CD14-positive monocyte (primary cell): ENCODE measurements at regions not wholly inside any gene's neighbourhood (a gene's known extent, or its start where the extent isn't known, plus 50 kb on each side); places are given as distances from the start of the nearest gene placed in this dataset.

Source experiments
- DNase-seq, 3 donors: peaks; one replicate each; pipeline ENCODE4 v3.0.0-alpha.2; 2011 to 2022
- H2AFZ ChIP-seq: 2 replicates; pipeline ENCODE4 v1.6.0; 2012; ENCODE audit warnings: mild to moderate bottlenecking, low read depth, low read length, inconsistent platforms; ENCODE audit not compliant: insufficient read depth, poor library complexity, severe bottlenecking
- H3K27ac ChIP-seq, 2 donors: 1 replicate in 1 of 2; 2 replicates in 1 of 2; pipeline ENCODE4 v1.5.1; 2012 to 2013; ENCODE audit warnings: low read length in 2 of 2, control low read depth in 1 of 2, inconsistent platforms in 1 of 2, low read depth in 1 of 2, mild to moderate bottlenecking in 1 of 2
- H3K27me3 ChIP-seq, 2 donors: one replicate each; pipeline versions ENCODE4 v1.6.0 to v1.6.1; 2011 to 2013; ENCODE audit warnings: low read length in 2 of 2; ENCODE audit not compliant: control insufficient read depth in 2 of 2, insufficient read depth in 2 of 2
- H3K36me3 ChIP-seq, 2 donors: replicated peaks in 1 of 2; 1 replicate in 1 of 2; 2 replicates in 1 of 2; pipeline versions ENCODE4 v1.5.1 to v1.6.1; 2012 to 2013; ENCODE audit warnings: low read length in 2 of 2, control low read depth in 1 of 2, inconsistent platforms in 1 of 2, mild to moderate bottlenecking in 1 of 2; ENCODE audit not compliant: insufficient read depth in 2 of 2, control insufficient read depth in 1 of 2
- H3K4me1 ChIP-seq, 2 donors: 1 replicate in 1 of 2; 2 replicates in 1 of 2; pipeline versions ENCODE4 v1.5.1 to v1.6.1; 2012 to 2013; ENCODE audit warnings: low read length in 2 of 2, control low read depth in 1 of 2, inconsistent platforms in 1 of 2, mild to moderate bottlenecking in 1 of 2, moderate library complexity in 1 of 2; ENCODE audit not compliant: insufficient read depth in 2 of 2, control insufficient read depth in 1 of 2
- H3K4me2 ChIP-seq: replicated peaks from 2 replicates; pipeline ENCODE3; 2012; ENCODE audit warnings: low read length, moderate library complexity, mild to moderate bottlenecking; ENCODE audit not compliant: poor library complexity, severe bottlenecking; ENCODE audit errors: extremely low read depth
- H3K4me3 ChIP-seq, 3 experiments: fragments of 200-600 bp in 1 of 3; sonication (generic) in 1 of 3; replicated peaks in 1 of 3; 1 replicate in 2 of 3; 2 replicates in 1 of 3; pipeline ENCODE4 v1.5.1; 2011 to 2013; ENCODE audit warnings: low read length in 3 of 3, mild to moderate bottlenecking in 3 of 3, control low read depth in 2 of 3, low read depth in 2 of 3, inconsistent platforms in 1 of 3, moderate library complexity in 1 of 3
- H3K79me2 ChIP-seq: 2 replicates; pipeline ENCODE4 v1.6.0; 2012; ENCODE audit warnings: mild to moderate bottlenecking, control low read depth, inconsistent platforms, low read length, moderate library complexity; ENCODE audit not compliant: insufficient read depth
- H3K9ac ChIP-seq: 2 replicates; pipeline ENCODE4 v1.6.0; 2017; ENCODE audit warnings: low read length, mild to moderate bottlenecking; ENCODE audit not compliant: insufficient read depth, poor library complexity, severe bottlenecking
- H3K9me3 ChIP-seq, 2 donors: replicated peaks in 1 of 2; 1 replicate in 1 of 2; 2 replicates in 1 of 2; pipeline versions ENCODE4 v1.5.1 to v1.6.1; 2012 to 2013; ENCODE audit warnings: low read length in 2 of 2, control low read depth in 1 of 2; ENCODE audit not compliant: control insufficient read depth in 1 of 2, insufficient read depth in 1 of 2
- H4K20me1 ChIP-seq: 2 replicates; pipeline ENCODE4 v1.6.0; 2012; ENCODE audit warnings: mild to moderate bottlenecking, low read length, control low read depth, moderate library complexity; ENCODE audit not compliant: insufficient read depth
- H3K27ac Mint-ChIP-seq, 7 donors: one replicate each; pipeline ENCODE4 v1.8.0; 2020; ENCODE audit warnings: mild to moderate bottlenecking in 7 of 7, mixed read lengths in 7 of 7, moderate library complexity in 6 of 7, inconsistent platforms in 2 of 7
- H3K27me3 Mint-ChIP-seq, 3 donors: one replicate each; pipeline ENCODE4 v1.8.0; 2021 to 2022; ENCODE audit warnings: low read depth in 3 of 3, mild to moderate bottlenecking in 3 of 3, mixed read lengths in 3 of 3, moderate library complexity in 3 of 3, inconsistent platforms in 1 of 3
- H3K36me3 Mint-ChIP-seq, 2 donors: one replicate each; pipeline ENCODE4 v1.8.0; 2020; ENCODE audit warnings: mixed read lengths in 2 of 2, inconsistent platforms in 1 of 2, mild to moderate bottlenecking in 1 of 2
- H3K4me1 Mint-ChIP-seq: one replicate; pipeline ENCODE4 v1.8.0; 2020; ENCODE audit warnings: mild to moderate bottlenecking, mixed read lengths
- H3K4me3 Mint-ChIP-seq, 2 donors: one replicate each; pipeline ENCODE4 v1.8.0; 2020; ENCODE audit warnings: mild to moderate bottlenecking in 2 of 2, mixed read lengths in 2 of 2, moderate library complexity in 1 of 2
- H3K9me3 Mint-ChIP-seq, 7 donors: one replicate each; pipeline ENCODE4 v1.8.0; 2020 to 2022; ENCODE audit warnings: mixed read lengths in 7 of 7, mild to moderate bottlenecking in 6 of 7, moderate library complexity in 6 of 7, inconsistent platforms in 2 of 7
- WGBS: methylation state at CpG from one replicate; pipeline ENCODE4 v1.1.5; 2013; ENCODE audit warnings: missing lambda C conversion rate; ENCODE audit not compliant: insufficient coverage; 5-methylcytosine and 5-hydroxymethylcytosine counted together
- intact Hi-C, 2 donors: fragments of 100-400 bp; cut with micrococcal nuclease; formaldehyde crosslinking; loops; one replicate each; pipeline versions ENCODE4 v1.15.0 to v1.15.1; 2023
- TF ChIP-seq, protein P1 (sequence below): fragments of 200-600 bp; IDR thresholded peaks from one replicate; pipeline ENCODE4 v1.8.0; 2022; ENCODE audit warnings: antibody characterized with exemption, mild to moderate bottlenecking

DNA sequence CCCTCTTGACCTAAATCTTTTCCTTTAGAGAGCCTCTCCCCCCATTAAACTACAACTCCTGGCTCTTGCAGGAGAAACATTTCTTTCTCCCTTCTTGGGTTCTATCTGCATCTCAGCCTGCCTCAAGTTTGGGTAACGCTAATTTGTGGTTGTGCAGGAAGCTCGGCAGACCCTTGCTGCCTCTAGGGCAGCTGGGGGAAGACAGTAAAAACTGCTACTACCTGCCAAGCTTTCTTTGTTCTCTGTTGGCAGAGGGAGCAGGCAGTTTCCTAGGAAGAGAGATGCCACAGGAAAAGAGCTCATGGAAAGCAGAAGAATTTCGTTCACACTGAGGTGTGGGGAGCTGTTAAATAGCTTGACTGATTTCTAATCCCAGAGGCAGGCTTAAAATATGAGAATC lies 555.6 kb upstream of the IGFBP7 start:
- Mint-ChIP-seq H3K9me3 (peaks cover 0 to 5% (median 2%) of the 10 kb centered on the region in 7 donors), H3K36me3 (no peaks in the 10 kb centered on the region), H3K27ac (no peak overlapping the region), H3K4me3 (no peak overlapping the region), H3K4me1 (no peaks in the 10 kb centered on the region), H3K27me3 (no peaks in the 10 kb centered on the region)
- DNase-seq: no peak
- 57% methylated on average over 3 of the region's 3 CpGs for WGBS
- H4K20me1 ChIP-seq: no peaks in the 10 kb centered on the region
- H3K4me3 ChIP-seq: no peak overlapping the region
- intact Hi-C loops: no loop called here
- H3K9me3 ChIP-seq: peaks cover 0 to 3% of the 10 kb centered on the region in 2 donors
- no peak overlapping the region for H3K27ac ChIP-seq
- no peaks in the 10 kb centered on the region for H3K79me2 ChIP-seq
- no peaks in the 10 kb centered on the region for H3K4me1 ChIP-seq
- no peak overlapping the region for H2AFZ ChIP-seq
- H3K9ac ChIP-seq: no peak overlapping the region
- H3K27me3 ChIP-seq: no peaks in the 10 kb centered on the region
- no peaks in the 10 kb centered on the region for H3K36me3 ChIP-seq
- TF ChIP-seq, protein P1, sequence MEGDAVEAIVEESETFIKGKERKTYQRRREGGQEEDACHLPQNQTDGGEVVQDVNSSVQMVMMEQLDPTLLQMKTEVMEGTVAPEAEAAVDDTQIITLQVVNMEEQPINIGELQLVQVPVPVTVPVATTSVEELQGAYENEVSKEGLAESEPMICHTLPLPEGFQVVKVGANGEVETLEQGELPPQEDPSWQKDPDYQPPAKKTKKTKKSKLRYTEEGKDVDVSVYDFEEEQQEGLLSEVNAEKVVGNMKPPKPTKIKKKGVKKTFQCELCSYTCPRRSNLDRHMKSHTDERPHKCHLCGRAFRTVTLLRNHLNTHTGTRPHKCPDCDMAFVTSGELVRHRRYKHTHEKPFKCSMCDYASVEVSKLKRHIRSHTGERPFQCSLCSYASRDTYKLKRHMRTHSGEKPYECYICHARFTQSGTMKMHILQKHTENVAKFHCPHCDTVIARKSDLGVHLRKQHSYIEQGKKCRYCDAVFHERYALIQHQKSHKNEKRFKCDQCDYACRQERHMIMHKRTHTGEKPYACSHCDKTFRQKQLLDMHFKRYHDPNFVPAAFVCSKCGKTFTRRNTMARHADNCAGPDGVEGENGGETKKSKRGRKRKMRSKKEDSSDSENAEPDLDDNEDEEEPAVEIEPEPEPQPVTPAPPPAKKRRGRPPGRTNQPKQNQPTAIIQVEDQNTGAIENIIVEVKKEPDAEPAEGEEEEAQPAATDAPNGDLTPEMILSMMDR: no peak
- no peak overlapping the region for H3K4me2 ChIP-seq

- Mint-ChIP-seq H3K27me3 (no peaks in the 10 kb centered on the region), H3K4me1 (no peaks in the 10 kb centered on the region), H3K9me3 (peaks cover 0 to 5% (median 2%) of the 10 kb centered on the region in 7 donors), H3K4me3 (no peak overlapping the region), H3K36me3 (no peaks in the 10 kb centered on the region), H3K27ac (no peak overlapping the region)
- no CpG with 5 or more reads among the region's 5 CpGs for WGBS
- Histone ChIP-seq H3K4me2 (no peak overlapping the region), H4K20me1 (no peaks in the 10 kb centered on the region), H3K27ac (no peak overlapping the region), H3K79me2 (no peaks in the 10 kb centered on the region), H2AFZ (no peak overlapping the region), H3K9me3 (peaks cover 0 to 3% of the 10 kb centered on the region in 2 donors), H3K27me3 (no peaks in the 10 kb centered on the region), H3K9ac (no peak overlapping the region), H3K4me1 (no peaks in the 10 kb centered on the region), H3K4me3 (no peak overlapping the region), H3K36me3 (no peaks in the 10 kb centered on the region)
- intact Hi-C loops: no loop called here
- DNase-seq: no peak
- TF ChIP-seq, protein P1: no peak
These were observed 551.4 kb upstream of the IGFBP7 start for GRCh38 chr4:57661517-57662090.
